Gastrocnemius medialis (tissue), 4 donors: ENCODE measurements at regions not wholly inside any gene's neighbourhood (a gene's known extent, or its start where the extent isn't known, plus 50 kb on each side); places are given as distances from the start of the nearest gene placed in this dataset.

Experiments used
- ATAC-seq, 2 donors: fragments of 150-250 bp; one replicate each; pipeline ENCODE4 v1.9.1; 2016
- DNase-seq, 2 donors: peaks; one replicate each; pipeline ENCODE4 v3.0.0-alpha.2; 2019
- H3K27ac ChIP-seq, 4 donors: fragments of 200-600 bp; sonication (generic); 1 replicate in 1 of 4; 2 replicates in 3 of 4; pipeline ENCODE4 v1.5.1; 2016 to 2018; ENCODE audit warnings: mild to moderate bottlenecking in 2 of 4, moderate library complexity in 1 of 4
- H3K27me3 ChIP-seq, 3 donors: fragments of 200-600 bp; sonication (generic) in 2 of 3; 1 replicate in 1 of 3; 2 replicates in 2 of 3; pipeline versions ENCODE4 v1.5.1 to v1.6.0; 2016 to 2019; ENCODE audit warnings: mild to moderate bottlenecking in 1 of 3, moderate library complexity in 1 of 3
- H3K36me3 ChIP-seq, 2 donors: fragments of 200-600 bp; sonication (generic) in 1 of 2; one replicate each; pipeline ENCODE4 v1.5.1; 2017 to 2018
- H3K4me1 ChIP-seq, 2 donors: fragments of 200-600 bp; sonication (generic) in 1 of 2; one replicate each; pipeline ENCODE4 v1.5.1; 2016 to 2017; ENCODE audit warnings: mild to moderate bottlenecking in 2 of 2
- H3K4me3 ChIP-seq, 4 donors: fragments of 200-600 bp; sonication (generic) in 3 of 4; 1 replicate in 1 of 4; 2 replicates in 3 of 4; pipeline ENCODE4 v1.5.1; 2016 to 2019; ENCODE audit warnings: mild to moderate bottlenecking in 2 of 4
- H3K9me3 ChIP-seq, 3 donors: fragments of 200-600 bp; sonication (generic) in 2 of 3; 1 replicate in 1 of 3; 2 replicates in 2 of 3; pipeline ENCODE4 v1.5.1; 2016 to 2019
- POLR2A ChIP-seq, 2 donors: fragments of 450-650 bp; IDR thresholded peaks; one replicate each; pipeline ENCODE4 v1.6.1; 2017; ENCODE audit warnings: antibody characterized with exemption in 2 of 2, mild to moderate bottlenecking in 2 of 2, moderate library complexity in 2 of 2
- in situ Hi-C, 4 donors: fragments of 200-750 bp; cut with MboI; loops; one replicate each; pipeline versions ENCODE4 v1.15.0 to v1.8.0; 2017; ENCODE audit warnings: low sequenced_read_pairs in 4 of 4
- intact Hi-C: fragments of 100-400 bp; cut with DNase I; formaldehyde crosslinking; loops from one replicate; pipeline ENCODE4 v1.15.1; 2023; ENCODE audit warnings: low total_unique reads
- TF ChIP-seq, protein P1 (sequence below), 5 experiments: fragments of 450-650 bp in 3 of 5; fragments of 200-600 bp in 2 of 5; sonication (generic) in 2 of 5; IDR thresholded peaks in 4 of 5; conservative IDR thresholded peaks in 1 of 5; 1 replicate in 4 of 5; 2 replicates in 1 of 5; pipeline ENCODE4 v1.5.1; 2016 to 2019; ENCODE audit warnings: antibody characterized with exemption in 5 of 5, mild to moderate bottlenecking in 3 of 5, moderate library complexity in 3 of 5

DNA sequence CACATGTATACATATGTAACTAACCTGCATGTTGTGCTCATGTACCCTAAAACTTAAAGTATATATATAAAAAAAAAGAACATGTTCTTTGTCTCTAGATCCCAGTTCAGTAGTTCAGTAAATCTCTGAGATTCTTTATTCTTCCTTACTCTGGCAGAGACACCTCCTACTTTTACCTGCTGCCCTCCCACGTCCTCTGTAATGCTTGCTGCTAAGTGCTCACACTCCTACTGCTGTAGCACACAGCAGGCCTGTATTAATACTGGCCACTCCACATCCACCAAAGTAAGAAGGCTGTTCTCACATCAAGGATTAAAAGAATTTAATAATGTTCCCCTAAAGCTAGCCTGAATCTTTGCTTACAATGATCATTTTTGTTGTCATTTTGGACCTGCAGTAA is 648.4 kb upstream of the EYS start:
- no peak for DNase-seq
- Histone ChIP-seq H3K4me1 (no peaks in the 10 kb centered on the region), H3K9me3 (no peaks in the 10 kb centered on the region), H3K4me3 (no peak overlapping the region), H3K27ac (no peak overlapping the region), H3K36me3 (no peaks in the 10 kb centered on the region), H3K27me3 (no peaks in the 10 kb centered on the region)
- intact Hi-C loops (no loop called here), in situ Hi-C loops (no loop called here)
- TF ChIP-seq, protein P1, sequence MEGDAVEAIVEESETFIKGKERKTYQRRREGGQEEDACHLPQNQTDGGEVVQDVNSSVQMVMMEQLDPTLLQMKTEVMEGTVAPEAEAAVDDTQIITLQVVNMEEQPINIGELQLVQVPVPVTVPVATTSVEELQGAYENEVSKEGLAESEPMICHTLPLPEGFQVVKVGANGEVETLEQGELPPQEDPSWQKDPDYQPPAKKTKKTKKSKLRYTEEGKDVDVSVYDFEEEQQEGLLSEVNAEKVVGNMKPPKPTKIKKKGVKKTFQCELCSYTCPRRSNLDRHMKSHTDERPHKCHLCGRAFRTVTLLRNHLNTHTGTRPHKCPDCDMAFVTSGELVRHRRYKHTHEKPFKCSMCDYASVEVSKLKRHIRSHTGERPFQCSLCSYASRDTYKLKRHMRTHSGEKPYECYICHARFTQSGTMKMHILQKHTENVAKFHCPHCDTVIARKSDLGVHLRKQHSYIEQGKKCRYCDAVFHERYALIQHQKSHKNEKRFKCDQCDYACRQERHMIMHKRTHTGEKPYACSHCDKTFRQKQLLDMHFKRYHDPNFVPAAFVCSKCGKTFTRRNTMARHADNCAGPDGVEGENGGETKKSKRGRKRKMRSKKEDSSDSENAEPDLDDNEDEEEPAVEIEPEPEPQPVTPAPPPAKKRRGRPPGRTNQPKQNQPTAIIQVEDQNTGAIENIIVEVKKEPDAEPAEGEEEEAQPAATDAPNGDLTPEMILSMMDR (IDR thresholded peaks at IDR 0.05 in 4 of 5, conservative IDR thresholded peaks at IDR 0.05 in 1 of 5), result no peak
- TF ChIP-seq POLR2A (IDR thresholded peaks at IDR 0.05), result no peak
- ATAC-seq, result no peak

DNA sequence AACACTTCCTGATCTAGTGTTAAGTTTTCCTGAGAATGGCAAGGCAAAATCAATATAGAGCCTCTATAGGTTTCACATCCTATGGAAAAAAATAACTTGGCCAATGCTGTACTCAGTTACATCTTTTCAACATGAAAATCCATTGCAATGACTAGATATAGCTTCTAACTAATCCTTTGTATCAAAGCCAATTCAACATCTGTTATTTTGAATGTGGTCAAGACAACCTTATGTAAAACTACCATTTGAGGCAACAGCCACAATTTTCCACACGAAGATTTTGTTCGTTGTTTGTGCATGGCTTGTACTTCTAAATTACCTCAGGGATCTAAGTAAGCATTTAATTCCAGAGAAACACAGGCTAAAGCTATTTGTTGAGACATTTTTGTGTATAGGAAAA is 637.8 kb upstream of the EYS start:
- intact Hi-C loops, result no loop called here

DNA sequence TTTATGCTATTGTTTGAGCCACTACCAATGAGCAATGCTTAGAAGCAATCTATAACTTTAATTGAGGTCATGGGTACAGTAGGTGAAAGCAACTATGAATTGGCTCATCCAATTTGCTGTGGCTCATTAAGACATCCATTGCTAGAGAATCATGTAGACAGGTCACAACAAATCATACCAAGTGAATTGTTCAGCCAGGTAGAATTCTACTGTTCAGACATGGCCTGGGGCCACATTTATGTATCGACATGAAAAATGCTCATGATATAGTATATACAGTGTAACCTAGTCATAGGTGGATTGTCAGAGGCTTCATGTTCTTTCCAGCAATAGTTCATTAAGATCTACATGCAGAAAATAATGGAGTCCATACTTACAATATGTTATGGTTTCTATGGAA is 633.7 kb upstream of the EYS start:
- Histone ChIP-seq H3K27ac (no peak overlapping the region), H3K4me3 (no peak overlapping the region), H3K4me1 (no peaks in the 10 kb centered on the region), H3K27me3 (no peaks in the 10 kb centered on the region), H3K9me3 (no peaks in the 10 kb centered on the region), H3K36me3 (no peaks in the 10 kb centered on the region)
- DNase-seq (no peak), ATAC-seq (no peak)
- intact Hi-C loops (no loop called here), in situ Hi-C loops (no loop called here)
- no peak for TF ChIP-seq POLR2A (IDR thresholded peaks at IDR 0.05)
- TF ChIP-seq, protein P1 (IDR thresholded peaks at IDR 0.05 in 4 of 5, conservative IDR thresholded peaks at IDR 0.05 in 1 of 5), result no peak

More for the DNA sequence above, 637.8 kb upstream of the EYS start:
- DNase-seq (no peak), ATAC-seq (no peak)
- Histone ChIP-seq H3K36me3 (no peaks in the 10 kb centered on the region), H3K4me1 (no peaks in the 10 kb centered on the region), H3K27ac (no peak overlapping the region), H3K9me3 (no peaks in the 10 kb centered on the region), H3K27me3 (no peaks in the 10 kb centered on the region), H3K4me3 (no peak overlapping the region)
- in situ Hi-C loops, result no loop called here
- TF ChIP-seq POLR2A (IDR thresholded peaks at IDR 0.05), result no peak
- TF ChIP-seq, protein P1 (IDR thresholded peaks at IDR 0.05 in 4 of 5, conservative IDR thresholded peaks at IDR 0.05 in 1 of 5), result no peak

DNA sequence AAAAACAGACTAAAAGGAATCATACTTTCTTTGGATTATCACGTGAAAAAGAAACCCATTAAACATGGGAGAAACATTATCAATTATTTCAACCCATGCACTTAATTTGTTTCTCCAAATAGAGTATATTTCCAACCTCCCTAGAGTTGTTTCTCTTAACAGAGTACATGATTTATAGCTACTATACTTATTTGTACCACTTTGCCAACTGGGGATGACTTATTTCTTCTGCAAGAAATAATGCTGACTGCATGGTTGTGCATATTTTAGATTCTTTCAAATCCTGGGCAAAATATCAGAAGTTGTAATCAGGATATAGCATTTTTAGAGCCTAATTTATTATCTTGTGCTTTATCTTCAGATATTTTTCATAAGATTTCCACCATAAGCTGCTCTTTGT is 629.1 kb upstream of the EYS start:
- Histone ChIP-seq H3K27me3 (no peaks in the 10 kb centered on the region), H3K4me1 (no peaks in the 10 kb centered on the region), H3K9me3 (no peaks in the 10 kb centered on the region), H3K4me3 (no peak overlapping the region), H3K27ac (no peak overlapping the region), H3K36me3 (no peaks in the 10 kb centered on the region)
- no peak for TF ChIP-seq POLR2A (IDR thresholded peaks at IDR 0.05)
- TF ChIP-seq, protein P1 (IDR thresholded peaks at IDR 0.05 in 4 of 5, conservative IDR thresholded peaks at IDR 0.05 in 1 of 5), result no peak
- ATAC-seq (no peak), DNase-seq (no peak)
- in situ Hi-C loops, result no loop called here
- intact Hi-C loops, result no loop called here

DNA sequence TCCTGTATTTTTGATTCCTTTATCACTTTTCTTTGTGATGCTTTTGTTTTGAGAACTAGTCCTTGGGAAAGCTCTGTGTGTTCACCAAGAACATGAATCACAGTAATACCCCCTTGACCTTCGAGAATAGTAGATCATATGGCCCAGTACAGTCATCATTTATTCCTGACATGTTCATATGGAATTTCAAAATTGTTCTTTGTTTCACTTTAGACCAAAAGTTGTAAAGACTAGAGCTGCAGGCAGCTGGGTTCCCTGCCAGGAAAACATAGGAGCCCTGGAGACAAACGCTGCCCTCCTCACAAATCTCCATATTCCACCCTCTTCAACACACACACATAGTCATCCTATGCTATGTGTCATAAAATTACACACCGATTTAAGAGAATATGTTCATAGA is 621.2 kb upstream of the EYS start:
- H3K27ac ChIP-seq, result no peak overlapping the region
- in situ Hi-C loops, result no loop called here
- H3K4me3 ChIP-seq, result no peak overlapping the region
- H3K36me3 ChIP-seq, result no peaks in the 10 kb centered on the region
- ATAC-seq, result no peak
- H3K9me3 ChIP-seq, result no peaks in the 10 kb centered on the region
- TF ChIP-seq, protein P1 (IDR thresholded peaks at IDR 0.05 in 4 of 5, conservative IDR thresholded peaks at IDR 0.05 in 1 of 5), result no peak
- no peak for TF ChIP-seq POLR2A (IDR thresholded peaks at IDR 0.05)
- DNase-seq, result no peak
- intact Hi-C loops, result no loop called here
- H3K4me1 ChIP-seq, result no peaks in the 10 kb centered on the region
- H3K27me3 ChIP-seq, result no peaks in the 10 kb centered on the region
